ENCODE measurements at regions not wholly inside any gene's neighbourhood (a gene's known extent, or its start where the extent isn't known, plus 50 kb on each side); places are given as distances from the start of the nearest gene placed in this dataset.

DNA sequence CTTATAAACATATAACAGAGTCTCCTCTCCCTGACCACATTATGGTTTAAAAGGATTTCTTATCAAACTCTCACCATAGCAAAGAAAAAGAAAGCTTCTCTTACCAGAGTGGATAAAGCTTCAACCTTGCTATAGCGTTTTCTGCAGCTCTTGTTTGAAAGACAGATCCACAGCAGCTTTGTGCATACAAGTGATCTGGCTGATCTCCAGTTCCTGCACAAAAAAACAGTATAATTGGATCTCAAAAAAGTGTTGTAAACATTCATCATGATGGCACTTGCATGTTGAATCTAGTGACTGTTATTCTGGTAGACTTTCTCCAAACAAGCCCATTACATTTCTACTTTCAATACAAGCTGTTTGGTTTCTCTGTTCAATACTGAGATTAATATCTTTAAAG is 178.9 kb upstream of the MGAT4C start:
- no peaks in the 10 kb centered on the region for H3K27me3 Mint-ChIP-seq (ENCODE audit: insufficient read depth)
- H3K36me3 Mint-ChIP-seq (ENCODE audit: low read depth): no peaks in the 10 kb centered on the region
- TF ChIP-seq, protein P1, sequence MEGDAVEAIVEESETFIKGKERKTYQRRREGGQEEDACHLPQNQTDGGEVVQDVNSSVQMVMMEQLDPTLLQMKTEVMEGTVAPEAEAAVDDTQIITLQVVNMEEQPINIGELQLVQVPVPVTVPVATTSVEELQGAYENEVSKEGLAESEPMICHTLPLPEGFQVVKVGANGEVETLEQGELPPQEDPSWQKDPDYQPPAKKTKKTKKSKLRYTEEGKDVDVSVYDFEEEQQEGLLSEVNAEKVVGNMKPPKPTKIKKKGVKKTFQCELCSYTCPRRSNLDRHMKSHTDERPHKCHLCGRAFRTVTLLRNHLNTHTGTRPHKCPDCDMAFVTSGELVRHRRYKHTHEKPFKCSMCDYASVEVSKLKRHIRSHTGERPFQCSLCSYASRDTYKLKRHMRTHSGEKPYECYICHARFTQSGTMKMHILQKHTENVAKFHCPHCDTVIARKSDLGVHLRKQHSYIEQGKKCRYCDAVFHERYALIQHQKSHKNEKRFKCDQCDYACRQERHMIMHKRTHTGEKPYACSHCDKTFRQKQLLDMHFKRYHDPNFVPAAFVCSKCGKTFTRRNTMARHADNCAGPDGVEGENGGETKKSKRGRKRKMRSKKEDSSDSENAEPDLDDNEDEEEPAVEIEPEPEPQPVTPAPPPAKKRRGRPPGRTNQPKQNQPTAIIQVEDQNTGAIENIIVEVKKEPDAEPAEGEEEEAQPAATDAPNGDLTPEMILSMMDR (IDR thresholded peaks at IDR 0.05): no peak
- no peak for DNase-seq
- H3K4me3 Mint-ChIP-seq: no peak overlapping the region
- peaks cover 47% of the 10 kb centered on the region for H3K9me3 Mint-ChIP-seq
- H3K4me1 Mint-ChIP-seq (ENCODE audit: low read depth): no peaks in the 10 kb centered on the region
- H3K27ac Mint-ChIP-seq: no peak overlapping the region

DNA sequence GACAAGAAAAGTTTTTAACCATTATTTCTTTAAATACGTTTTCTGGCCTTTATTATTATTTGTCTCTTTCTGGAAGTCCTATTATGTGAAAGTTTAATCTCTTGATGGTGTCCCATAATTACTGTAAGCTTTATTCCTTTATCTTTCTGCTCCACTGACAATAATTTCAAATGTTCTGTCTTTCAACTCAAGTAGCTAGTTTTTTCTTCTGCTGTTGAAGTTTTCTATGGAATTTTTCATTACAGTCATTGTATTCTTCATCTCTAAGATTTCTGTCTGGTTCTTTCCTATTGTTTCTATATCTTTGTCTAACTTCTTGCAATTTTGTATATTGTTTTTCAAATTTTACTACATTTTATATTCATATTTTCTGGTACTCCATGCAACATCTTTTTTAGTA is 173.6 kb upstream of the MGAT4C start:
- Mint-ChIP-seq H3K4me1 (ENCODE audit: low read depth) (no peaks in the 10 kb centered on the region), H3K9me3 (peaks cover 35% of the 10 kb centered on the region), H3K4me3 (no peak overlapping the region), H3K27ac (no peak overlapping the region), H3K27me3 (ENCODE audit: insufficient read depth) (no peaks in the 10 kb centered on the region), H3K36me3 (ENCODE audit: low read depth) (no peaks in the 10 kb centered on the region)
- TF ChIP-seq, protein P1 (IDR thresholded peaks at IDR 0.05): no peak
- DNase-seq: no peak

DNA sequence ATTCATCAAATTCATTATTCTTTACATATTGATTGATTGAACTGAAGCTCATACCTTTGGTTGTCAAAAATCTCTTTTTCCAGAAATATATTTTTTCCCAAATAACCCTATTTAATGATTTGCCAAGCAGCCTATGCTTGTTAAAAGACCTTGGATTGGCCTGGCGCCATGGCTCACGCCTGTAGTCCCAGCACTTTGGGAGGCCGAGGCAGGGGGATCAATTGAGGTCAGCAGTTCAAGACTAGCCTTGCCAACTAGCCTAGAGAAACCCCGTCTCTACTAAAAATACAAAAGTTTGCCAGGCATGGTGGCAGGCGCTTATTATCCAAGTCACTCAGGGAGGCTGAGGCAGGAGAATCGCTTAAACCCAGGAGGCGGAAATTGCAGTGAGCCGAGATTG is 165.1 kb upstream of the MGAT4C start:
- Mint-ChIP-seq H3K4me1 (ENCODE audit: low read depth) (no peaks in the 10 kb centered on the region), H3K4me3 (no peak overlapping the region), H3K27me3 (ENCODE audit: insufficient read depth) (no peaks in the 10 kb centered on the region), H3K9me3 (peaks cover 10% of the 10 kb centered on the region), H3K27ac (no peak overlapping the region), H3K36me3 (ENCODE audit: low read depth) (no peaks in the 10 kb centered on the region)
- TF ChIP-seq, protein P1 (IDR thresholded peaks at IDR 0.05): no peak
- no peak for DNase-seq

DNA sequence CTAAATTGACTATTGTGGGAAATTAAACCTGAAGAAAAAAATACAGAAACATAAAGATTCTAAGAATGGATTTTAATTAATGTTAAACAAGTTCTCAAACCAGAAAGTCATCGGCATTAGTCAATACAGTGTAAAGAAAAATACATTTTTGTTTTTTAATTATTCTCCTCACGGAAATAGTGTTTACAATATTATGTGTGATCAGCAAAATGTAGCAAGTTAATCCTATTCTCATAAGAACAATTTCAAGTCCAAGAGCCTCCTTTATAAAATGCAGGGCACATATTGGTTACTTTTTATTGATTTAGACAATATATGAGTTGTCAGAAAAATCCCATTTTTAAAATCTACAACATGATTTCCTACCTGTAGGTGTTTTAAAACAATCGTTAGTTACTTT is 158.0 kb upstream of the MGAT4C start:
- no peak overlapping the region for H3K27ac Mint-ChIP-seq
- no peaks in the 10 kb centered on the region; the same call in 1 of the 2 replicates for H3K27me3 Mint-ChIP-seq (ENCODE audit: insufficient read depth)
- no peaks in the 10 kb centered on the region for H3K4me1 Mint-ChIP-seq (ENCODE audit: low read depth)
- H3K36me3 Mint-ChIP-seq (ENCODE audit: low read depth): no peaks in the 10 kb centered on the region; the same call in 1 of the 2 replicates
- TF ChIP-seq, protein P1 (IDR thresholded peaks at IDR 0.05): no peak
- peaks cover 36% of the 10 kb centered on the region for H3K9me3 Mint-ChIP-seq
- no peak overlapping the region for H3K4me3 Mint-ChIP-seq
- no peak for DNase-seq

DNA sequence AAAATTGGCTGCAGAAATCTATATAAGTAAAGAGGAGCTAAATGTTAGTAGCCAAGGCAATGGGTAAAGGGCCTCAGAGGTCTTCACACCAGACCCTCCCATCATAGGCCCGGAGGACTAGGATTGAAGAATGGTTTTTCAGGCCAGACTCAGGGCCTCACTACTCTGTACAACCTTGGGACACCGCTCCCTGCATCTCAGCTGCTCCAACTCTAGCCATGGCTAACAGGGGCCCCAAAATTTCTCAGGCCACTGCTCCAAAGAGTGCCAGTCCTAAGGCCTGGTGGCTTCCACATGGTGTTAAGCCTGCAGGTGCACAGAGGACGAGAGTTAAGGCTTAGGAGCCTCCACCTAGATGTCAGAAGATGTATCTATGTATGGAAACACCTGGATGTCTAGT is 155.5 kb upstream of the MGAT4C start:
- no peak overlapping the region for H3K27ac Mint-ChIP-seq
- H3K36me3 Mint-ChIP-seq (ENCODE audit: low read depth): no peaks in the 10 kb centered on the region; the same call in 1 of the 2 replicates
- no peak for DNase-seq
- peaks cover 38% of the 10 kb centered on the region for H3K9me3 Mint-ChIP-seq
- no peaks in the 10 kb centered on the region for H3K4me1 Mint-ChIP-seq (ENCODE audit: low read depth)
- no peak overlapping the region for H3K4me3 Mint-ChIP-seq
- no peaks in the 10 kb centered on the region; the same call in 1 of the 2 replicates for H3K27me3 Mint-ChIP-seq (ENCODE audit: insufficient read depth)
- TF ChIP-seq, protein P1 (IDR thresholded peaks at IDR 0.05): no peak
